ENCODE measurements at regions not wholly inside any gene's neighbourhood (a gene's known extent, or its start where the extent isn't known, plus 50 kb on each side); places are given as distances from the start of the nearest gene placed in this dataset.

GRCh38 chr6:145228962-145229582, 506.2 kb downstream of the EPM2A start:
- no peak overlapping the region for H3K9ac ChIP-seq (ENCODE audit: low read length)

GRCh38 chr6:145233955-145234354, 501.4 kb downstream of the EPM2A start:
- Histone ChIP-seq H3K9me2 (ENCODE audit: low read depth, low read length) (no peaks in the 10 kb centered on the region), H3K9me3 (ENCODE audit: low read length) (no peaks in the 10 kb centered on the region), H3K4me2 (ENCODE audit: low read length) (no peak overlapping the region), H3K27me3 (ENCODE audit: insufficient read depth, low read length) (no peaks in the 10 kb centered on the region), H3K4me3 (ENCODE audit: low read depth, low read length, poor library complexity, severe bottlenecking) (no peak overlapping the region), H3K36me3 (ENCODE audit: insufficient read depth, low read length) (no peaks in the 10 kb centered on the region), H3F3A (ENCODE audit: insufficient read depth, low read length) (no peaks in the 10 kb centered on the region), H2AFZ (ENCODE audit: low read length) (no peak overlapping the region), H3K27ac (ENCODE audit: low read depth, low read length, poor library complexity, severe bottlenecking) (no peak overlapping the region), H4K20me1 (ENCODE audit: insufficient read depth, low read length) (no peaks in the 10 kb centered on the region), H3K79me2 (ENCODE audit: insufficient read depth, low read length) (no peaks in the 10 kb centered on the region), H3K9ac (ENCODE audit: low read length) (no peak overlapping the region), H3K4me1 (ENCODE audit: insufficient read depth, low read length, severe bottlenecking) (no peaks in the 10 kb centered on the region)
- TF ChIP-seq CTCF (IDR thresholded peaks at IDR 0.05; ENCODE audit: low read length) (no peak), EZH2 (IDR thresholded peaks at IDR 0.05; ENCODE audit: borderline replicate concordance, low read length) (no peak)

More at GRCh38 chr6:145228962-145229582, 506.2 kb downstream of the EPM2A start:
- H3K9me2 ChIP-seq (ENCODE audit: low read depth, low read length), result no peaks in the 10 kb centered on the region
- H3K27ac ChIP-seq (ENCODE audit: low read depth, low read length, poor library complexity, severe bottlenecking), result no peak overlapping the region
- H3F3A ChIP-seq (ENCODE audit: insufficient read depth, low read length), result no peaks in the 10 kb centered on the region
- no peak overlapping the region for H3K4me3 ChIP-seq (ENCODE audit: low read depth, low read length, poor library complexity, severe bottlenecking)
- H3K4me1 ChIP-seq (ENCODE audit: insufficient read depth, low read length, severe bottlenecking), result no peaks in the 10 kb centered on the region
- no peaks in the 10 kb centered on the region for H4K20me1 ChIP-seq (ENCODE audit: insufficient read depth, low read length)
- TF ChIP-seq CTCF (IDR thresholded peaks at IDR 0.05; ENCODE audit: low read length) (no peak), EZH2 (IDR thresholded peaks at IDR 0.05; ENCODE audit: borderline replicate concordance, low read length) (no peak)
- H2AFZ ChIP-seq (ENCODE audit: low read length), result no peak overlapping the region
- H3K4me2 ChIP-seq (ENCODE audit: low read length), result no peak overlapping the region
- H3K36me3 ChIP-seq (ENCODE audit: insufficient read depth, low read length), result no peaks in the 10 kb centered on the region
- H3K27me3 ChIP-seq (ENCODE audit: insufficient read depth, low read length), result no peaks in the 10 kb centered on the region
- H3K79me2 ChIP-seq (ENCODE audit: insufficient read depth, low read length), result no peaks in the 10 kb centered on the region
- no peaks in the 10 kb centered on the region for H3K9me3 ChIP-seq (ENCODE audit: low read length)

GRCh38 chr6:145235207-145235606, 500.1 kb downstream of the EPM2A start:
- Histone ChIP-seq H3K4me3 (ENCODE audit: low read depth, low read length, poor library complexity, severe bottlenecking) (no peak overlapping the region), H3K9ac (ENCODE audit: low read length) (no peak overlapping the region), H3K36me3 (ENCODE audit: insufficient read depth, low read length) (no peaks in the 10 kb centered on the region), H3K4me2 (ENCODE audit: low read length) (no peak overlapping the region), H3F3A (ENCODE audit: insufficient read depth, low read length) (no peaks in the 10 kb centered on the region), H4K20me1 (ENCODE audit: insufficient read depth, low read length) (no peaks in the 10 kb centered on the region), H2AFZ (ENCODE audit: low read length) (no peak overlapping the region), H3K79me2 (ENCODE audit: insufficient read depth, low read length) (no peaks in the 10 kb centered on the region), H3K27ac (ENCODE audit: low read depth, low read length, poor library complexity, severe bottlenecking) (no peak overlapping the region), H3K27me3 (ENCODE audit: insufficient read depth, low read length) (no peaks in the 10 kb centered on the region), H3K9me3 (ENCODE audit: low read length) (no peaks in the 10 kb centered on the region), H3K4me1 (ENCODE audit: insufficient read depth, low read length, severe bottlenecking) (no peaks in the 10 kb centered on the region), H3K9me2 (ENCODE audit: low read depth, low read length) (no peaks in the 10 kb centered on the region)
- TF ChIP-seq CTCF (IDR thresholded peaks at IDR 0.05; ENCODE audit: low read length) (no peak), EZH2 (IDR thresholded peaks at IDR 0.05; ENCODE audit: borderline replicate concordance, low read length) (no peak)

Measured in OCI-LY1 (cell line).